GM12878 (cell line): ENCODE measurements at regions not wholly inside any gene's neighbourhood (a gene's known extent, or its start where the extent isn't known, plus 50 kb on each side); places are given as distances from the start of the nearest gene placed in this dataset.

ENCODE experiments used
- ATAC-seq: fragments of 200-7000 bp; cut with Tn5 transposase; 3 replicates; pipeline ENCODE4 v1.9.1; 2020; ENCODE audit warnings: mild to moderate bottlenecking, moderate library complexity
- BruUV-seq: library from RNA; stranded (reverse); fragments of 400-500 nt; replicated peaks from 2 replicates; lab custom pipeline; 2021; lab: Mats Ljungman, UMichigan
- CTCF ChIA-PET: fragments of 300-600 bp; sonication (Branson Sonifier 250); formaldehyde crosslinking; extraction: SDS; loops from one replicate; lab custom pipeline; 2021; ENCODE audit warnings: inconsistent platforms; lab: Yijun Ruan, JAX
- POLR2A ChIA-PET: fragments of 350-600 bp; formaldehyde crosslinking; extraction: SDS; loops from one replicate; lab custom pipeline; 2021; ENCODE audit warnings: inconsistent platforms; lab: Charles Lee
- RAD21 ChIA-PET: fragments of 300-600 bp; sonication (Branson Sonifier 250); formaldehyde crosslinking; loops from one replicate; lab custom pipeline; 2023; ENCODE audit warnings: antibody characterized with exemption; ENCODE audit not compliant: unreplicated experiment; lab: Charles Lee
- SMC1A ChIA-PET: fragments of 300-600 bp; sonication (Branson Sonifier 250); formaldehyde crosslinking; loops from one replicate; lab custom pipeline; 2023; ENCODE audit not compliant: unreplicated experiment, uncharacterized antibody; lab: Charles Lee
- DNase-seq: peaks from one replicate; pipeline ENCODE4 v3.0.0-alpha.2; 2011; ENCODE audit warnings: low read depth, low spot score
- FAIRE-seq: peaks from 3 replicates; lab custom pipeline; 2011; peaks lifted over from hg19 to GRCh38; lab: Jason Lieb, UNC
- H2AFZ ChIP-seq: 2 replicates; pipeline ENCODE4 v1.6.0; 2011; ENCODE audit warnings: low read depth, low read length, control low read depth; ENCODE audit not compliant: control insufficient read depth
- H3K27ac ChIP-seq: 2 replicates; pipeline ENCODE4 v1.5.1; 2011; ENCODE audit warnings: control low read depth; ENCODE audit not compliant: control insufficient read depth, insufficient read depth
- H3K27me3 ChIP-seq, 2 experiments: replicated peaks in 1 of 2; 2 replicates each; pipeline versions ENCODE4 v1.6.0 to v1.6.1; 2011; ENCODE audit warnings: low read length in 1 of 2; ENCODE audit not compliant: control insufficient read depth in 2 of 2, insufficient read depth in 2 of 2
- H3K36me3 ChIP-seq, 2 experiments: 2 replicates each; pipeline ENCODE4 v1.5.1; 2011; ENCODE audit warnings: low read length in 1 of 2; ENCODE audit not compliant: control insufficient read depth in 2 of 2, insufficient read depth in 2 of 2
- H3K4me1 ChIP-seq: 2 replicates; pipeline ENCODE4 v1.6.1; 2011; ENCODE audit warnings: mild to moderate bottlenecking, low read length, moderate library complexity, mixed read lengths; ENCODE audit not compliant: control insufficient read depth, insufficient read depth
- H3K4me2 ChIP-seq: 2 replicates; pipeline ENCODE4 v1.6.0; 2011; ENCODE audit warnings: control low read depth; ENCODE audit not compliant: control insufficient read depth, insufficient read depth
- H3K4me3 ChIP-seq: fragments of 200-600 bp; sonication (generic); 2 replicates; pipeline ENCODE4 v1.5.1; 2016
- H3K79me2 ChIP-seq: 2 replicates; pipeline ENCODE4 v1.6.0; 2011; ENCODE audit warnings: low read length; ENCODE audit not compliant: control insufficient read depth, insufficient read depth
- H3K9ac ChIP-seq: 2 replicates; pipeline ENCODE4 v1.8.0; 2011; ENCODE audit warnings: low read length, control low read depth, mixed read lengths; ENCODE audit not compliant: control insufficient read depth, insufficient read depth
- H3K9me3 ChIP-seq: replicated peaks from 3 replicates; pipeline ENCODE4 v1.5.1; 2011; ENCODE audit warnings: mild to moderate bottlenecking, low read length; ENCODE audit not compliant: control insufficient read depth, insufficient read depth
- H4K20me1 ChIP-seq: 2 replicates; pipeline ENCODE4 v1.6.0; 2011; ENCODE audit not compliant: control insufficient read depth, insufficient read depth
- BHLHE40 ChIP-seq, 2 experiments: fragments of 450-650 bp in 1 of 2; IDR thresholded peaks; 2 replicates each; pipeline ENCODE4 v1.6.1; 2011 to 2017; ENCODE audit warnings: low read depth in 2 of 2, borderline replicate concordance in 1 of 2, improper control_type of control experiment in 1 of 2, low read length in 1 of 2, mild to moderate bottlenecking in 1 of 2
- CBX5 ChIP-seq: sonication (generic); IDR thresholded peaks from 2 replicates; pipeline ENCODE4 v1.6.1; 2016; ENCODE audit warnings: low read depth, moderate library complexity, mild to moderate bottlenecking, inconsistent platforms
- EED ChIP-seq: sonication (generic); IDR thresholded peaks from 2 replicates; pipeline ENCODE4 v1.6.1; 2016; ENCODE audit warnings: antibody characterized with exemption, low read depth
- HCFC1 ChIP-seq: fragments of 150-350 bp; IDR thresholded peaks from 2 replicates; pipeline ENCODE4 v1.6.1; 2014; ENCODE audit warnings: low read length
- NR2C2 ChIP-seq: IDR thresholded peaks from 2 replicates; pipeline ENCODE4 v1.6.1; 2011; ENCODE audit warnings: borderline replicate concordance, low read depth; ENCODE audit not compliant: control insufficient read depth, insufficient read length
- PAX5 ChIP-seq: IDR thresholded peaks from 2 replicates; pipeline ENCODE4 v1.6.1; 2011; ENCODE audit warnings: low read depth, low read length, borderline replicate concordance
- POLR2AphosphoS2 ChIP-seq: IDR thresholded peaks from 2 replicates; pipeline ENCODE4 v1.6.1; 2011; ENCODE audit warnings: low read depth, mild to moderate bottlenecking, low read length, improper control_type of control experiment, moderate library complexity
- TARDBP ChIP-seq: IDR thresholded peaks from 2 replicates; pipeline ENCODE4 v1.6.1; 2016; ENCODE audit warnings: borderline replicate concordance
- ZBED1 ChIP-seq: IDR thresholded peaks from 2 replicates; pipeline ENCODE4 v1.6.1; 2016; ENCODE audit warnings: borderline replicate concordance
- ZBTB11 ChIP-seq: fragments of 450-650 bp; formaldehyde crosslinking; IDR thresholded peaks from 2 replicates; pipeline ENCODE4 v1.5.0; 2022; ENCODE audit warnings: mild to moderate bottlenecking, missing genetic modification characterization
- ZNF217 ChIP-seq: fragments of 450-650 bp; IDR thresholded peaks from 2 replicates; pipeline ENCODE4 v1.6.1; 2017; ENCODE audit warnings: antibody characterized with exemption, mild to moderate bottlenecking
- ZSCAN29 ChIP-seq: fragments of 450-650 bp; IDR thresholded peaks from 2 replicates; pipeline ENCODE4 v1.6.1; 2017; ENCODE audit warnings: mild to moderate bottlenecking, moderate library complexity
- WGBS: methylation state at CpG from one replicate; pipeline ENCODE4 v1.1.6; 2016; ENCODE audit warnings: low lambda C conversion rate; ENCODE audit not compliant: insufficient replicate concordance, insufficient coverage; ENCODE audit errors: missing lambda C conversion rate; 5-methylcytosine and 5-hydroxymethylcytosine counted together
- in situ Hi-C: fragments of 300-500 bp; cut with MboI; formaldehyde crosslinking; loops from 9 replicates; pipeline ENCODE4 v1.14.3; 2018; ENCODE audit warnings: mixed read lengths
- intact Hi-C: fragments of 100-400 bp; cut with micrococcal nuclease; formaldehyde crosslinking; loops from one replicate; pipeline ENCODE4 v1.14.2; 2022; ENCODE audit not compliant: unreplicated experiment

- BruUV-seq: no TSS peak
Measured at GRCh38 chr12:85630851-85631250, 205.4 kb downstream of the RASSF9 start.

More at GRCh38 chr12:85630851-85631250, 205.4 kb downstream of the RASSF9 start:
- Histone ChIP-seq H3K36me3 (no peaks in the 10 kb centered on the region), H4K20me1 (no peaks in the 10 kb centered on the region), H3K27me3 (no peaks in the 10 kb centered on the region), H3K27ac (no peak overlapping the region), H3K9ac (no peak overlapping the region)
- 20% methylated on average over 2 of the region's 2 CpGs for WGBS
- POLR2A ChIA-PET: no interaction called here
- CTCF ChIA-PET: interaction anchor here (1.1 kb wide), 1 partner anchor 207 kb away, joined by 5 read pairs; no protein-coding TSS in a partner anchor
- intact Hi-C loops: no loop called here
- no peak for DNase-seq
- TF ChIP-seq CBX5: no peak
- no peak for TF ChIP-seq ZBED1
- no peak for TF ChIP-seq ZNF217
- TF ChIP-seq BHLHE40 (IDR thresholded peaks at IDR 0.05; ENCODE audit: borderline replicate concordance in 1 of 2, low read depth in 2 of 2, low read length in 1 of 2): no peak
- no peak for TF ChIP-seq PAX5
- no peak for TF ChIP-seq POLR2AphosphoS2
- TF ChIP-seq TARDBP: no peak
- TF ChIP-seq ZBTB11 (CRISPR knock-in tag): no peak
- no peak for TF ChIP-seq ZSCAN29
- no peak for TF ChIP-seq HCFC1
- TF ChIP-seq EED: no peak
- no peak for TF ChIP-seq NR2C2
- TF ChIP-seq, all 136 proteins: peak for 0
- H3K79me2 ChIP-seq: no peaks in the 10 kb centered on the region
- H2AFZ ChIP-seq: no peak overlapping the region
- no peaks in the 10 kb centered on the region for H3K4me1 ChIP-seq
- no peak overlapping the region for H3K4me2 ChIP-seq
- SMC1A ChIA-PET: no interaction called here
- H3K4me3 ChIP-seq: no peak overlapping the region
- in situ Hi-C loops: no loop called here
- H3K9me3 ChIP-seq: no peaks in the 10 kb centered on the region
- ATAC-seq (no peak), FAIRE-seq (no peak)
- RAD21 ChIA-PET: no interaction called here
